Heart right ventricle (tissue), 16 donors: ENCODE measurements at regions not wholly inside any gene's neighbourhood (a gene's known extent, or its start where the extent isn't known, plus 50 kb on each side); places are given as distances from the start of the nearest gene placed in this dataset.

Experiments used
- ATAC-seq, 8 donors: fragments of 200-7000 bp; cut with Tn5 transposase; one replicate each; pipeline ENCODE4 v1.9.1; 2020; ENCODE audit warnings: mild to moderate bottlenecking in 8 of 8, moderate library complexity in 8 of 8, moderate number of reproducible peaks in 1 of 8
- DNase-seq, 2 donors: peaks; one replicate each; pipeline ENCODE4 v3.0.0-alpha.2; 2020
- H3K27ac ChIP-seq, 10 donors: fragments of 200-600 bp; sonication (generic) in 2 of 10; one replicate each; pipeline versions ENCODE4 v1.5.0 to v1.8.0; 2020 to 2022; ENCODE audit warnings: mild to moderate bottlenecking in 3 of 10
- H3K27me3 ChIP-seq, 7 donors: fragments of 200-600 bp; one replicate each; pipeline ENCODE4 v1.8.0; 2021 to 2022; ENCODE audit warnings: mild to moderate bottlenecking in 2 of 7
- H3K36me3 ChIP-seq, 9 donors: fragments of 200-600 bp; sonication (generic) in 1 of 9; one replicate each; pipeline versions ENCODE4 v1.5.0 to v1.8.0; 2020 to 2022; ENCODE audit warnings: mild to moderate bottlenecking in 2 of 9
- H3K4me1 ChIP-seq, 9 donors: fragments of 200-600 bp; sonication (generic) in 1 of 9; one replicate each; pipeline versions ENCODE4 v1.5.0 to v1.8.0; 2020 to 2022; ENCODE audit warnings: mild to moderate bottlenecking in 4 of 9
- H3K4me3 ChIP-seq, 10 donors: fragments of 200-600 bp; sonication (generic) in 2 of 10; one replicate each; pipeline versions ENCODE4 v1.5.0 to v1.8.0; 2020 to 2022; ENCODE audit warnings: mild to moderate bottlenecking in 7 of 10, moderate library complexity in 2 of 10
- H3K9me3 ChIP-seq, 11 donors: fragments of 200-600 bp in 10 of 11; sonication (generic) in 2 of 11; one replicate each; pipeline versions ENCODE4 v1.5.0 to v1.8.0; 2013 to 2022; ENCODE audit warnings: mild to moderate bottlenecking in 2 of 11, control low read depth in 1 of 11, moderate library complexity in 1 of 11
- WGBS, 2 donors: extraction: QIAGEN DNeasy Blood & Tissue Kit; methylation state at CpG; one replicate each; pipeline ENCODE4 v1.1.7; 2013; ENCODE audit warnings: inconsistent platforms in 1 of 2; 5-methylcytosine and 5-hydroxymethylcytosine counted together
- intact Hi-C, 10 donors: fragments of 100-400 bp; cut with DNase I; formaldehyde crosslinking; loops; one replicate each; pipeline versions ENCODE4 v1.11.1 to v1.14.2; 2022
- TF ChIP-seq, protein P1 (sequence below), 9 donors: fragments of 200-600 bp; sonication (generic) in 2 of 9; IDR thresholded peaks; one replicate each; pipeline versions ENCODE4 v1.5.0 to v1.8.0; 2021 to 2022; ENCODE audit warnings: antibody characterized with exemption in 9 of 9, mild to moderate bottlenecking in 5 of 9, moderate library complexity in 1 of 9
- donor health status: Arrhythmogenic right ventricular cardiomyopathy.
- donor health status: ischemic (EF 13 %, LVEDD 7.1; RV severe dilation, severe dysfunction).
- donor health status: healthy with polysubstance abuse.
- donor health status: DM: no; HTN: yes; CAD: no.
- donor health status: DM: no; HTN: no; CAD: no.
- donor health status: ischemic (EF 25% LVEDD 6.9; RV normal size, moderate dysfunction).
- donor health status: ischemic (EF 25% LVEDD 5.7; RV mildly dilated, moderate dysfunction).
- donor health status: healthy.
- donor health status: DM: yes; HTN: yes; CAD: no.
- donor health status: Ischemic cardiomyopathy.
- donor health status: ischemic (EF 35%, LVEDD 5.7; RV mildly dilated, moderate dysfunction).
- donor health status: nonischemic (EF 11% LVEDD 7.7; RV severe dilation, severe dysfunction).
- donor health status: DM: yes; HTN: yes; CAD: no.
- donor health status: PGD.
- donor health status: ischemic (EF 29% LVEDD 5.4; RV normal size, mild dysfunction).
- donor health status: nonischemic (EF 23%, LVEDD 6.1; RV moderate dilation, normal function).

- Histone ChIP-seq H3K9me3 (peaks cover 0 to 6% (median 0%) of the 10 kb centered on the region in 11 donors), H3K36me3 (no peaks in the 10 kb centered on the region), H3K4me1 (no peaks in the 10 kb centered on the region), H3K4me3 (no peak overlapping the region), H3K27me3 (no peaks in the 10 kb centered on the region), H3K27ac (no peak overlapping the region)
- TF ChIP-seq, protein P1, sequence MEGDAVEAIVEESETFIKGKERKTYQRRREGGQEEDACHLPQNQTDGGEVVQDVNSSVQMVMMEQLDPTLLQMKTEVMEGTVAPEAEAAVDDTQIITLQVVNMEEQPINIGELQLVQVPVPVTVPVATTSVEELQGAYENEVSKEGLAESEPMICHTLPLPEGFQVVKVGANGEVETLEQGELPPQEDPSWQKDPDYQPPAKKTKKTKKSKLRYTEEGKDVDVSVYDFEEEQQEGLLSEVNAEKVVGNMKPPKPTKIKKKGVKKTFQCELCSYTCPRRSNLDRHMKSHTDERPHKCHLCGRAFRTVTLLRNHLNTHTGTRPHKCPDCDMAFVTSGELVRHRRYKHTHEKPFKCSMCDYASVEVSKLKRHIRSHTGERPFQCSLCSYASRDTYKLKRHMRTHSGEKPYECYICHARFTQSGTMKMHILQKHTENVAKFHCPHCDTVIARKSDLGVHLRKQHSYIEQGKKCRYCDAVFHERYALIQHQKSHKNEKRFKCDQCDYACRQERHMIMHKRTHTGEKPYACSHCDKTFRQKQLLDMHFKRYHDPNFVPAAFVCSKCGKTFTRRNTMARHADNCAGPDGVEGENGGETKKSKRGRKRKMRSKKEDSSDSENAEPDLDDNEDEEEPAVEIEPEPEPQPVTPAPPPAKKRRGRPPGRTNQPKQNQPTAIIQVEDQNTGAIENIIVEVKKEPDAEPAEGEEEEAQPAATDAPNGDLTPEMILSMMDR (IDR thresholded peaks at IDR 0.05): no peak
- 69 to 76% methylated on average over 3 of the region's 3 CpGs for WGBS, 2 donors
- intact Hi-C loops: no loop called here
- ATAC-seq (no peak), DNase-seq (no peak)
Observed at GRCh38 chr10:8640301-8640700, 585.8 kb downstream of the GATA3 start.

DNA sequence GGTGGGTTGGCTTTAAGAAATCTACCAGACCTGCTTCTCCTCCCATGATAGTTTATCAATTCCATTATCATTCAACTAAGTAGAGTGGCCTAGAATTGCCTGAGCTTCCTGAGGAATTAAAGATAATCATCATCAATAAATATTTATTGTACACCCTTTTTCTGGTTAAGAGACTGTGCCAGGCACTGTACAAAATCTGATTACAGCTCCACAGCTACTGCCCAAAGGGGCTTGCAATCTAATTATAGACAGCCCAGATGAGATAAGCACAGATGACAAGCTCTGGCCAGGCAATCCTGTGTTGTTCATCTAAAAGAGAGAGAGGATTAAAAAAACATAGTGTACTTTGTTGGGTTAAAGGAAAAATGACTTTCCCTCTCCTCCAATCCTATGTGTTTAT lies 586.4 kb downstream of the GATA3 start:
- no peak overlapping the region for H3K4me3 ChIP-seq
- DNase-seq (no peak), ATAC-seq (no peak)
- H3K27ac ChIP-seq: no peak overlapping the region
- intact Hi-C loops: no loop called here
- no peaks in the 10 kb centered on the region for H3K4me1 ChIP-seq
- no peaks in the 10 kb centered on the region for H3K27me3 ChIP-seq
- peaks cover 0 to 6% (median 0%) of the 10 kb centered on the region in 11 donors for H3K9me3 ChIP-seq
- H3K36me3 ChIP-seq: no peaks in the 10 kb centered on the region
- TF ChIP-seq, protein P1 (IDR thresholded peaks at IDR 0.05): no peak

DNA sequence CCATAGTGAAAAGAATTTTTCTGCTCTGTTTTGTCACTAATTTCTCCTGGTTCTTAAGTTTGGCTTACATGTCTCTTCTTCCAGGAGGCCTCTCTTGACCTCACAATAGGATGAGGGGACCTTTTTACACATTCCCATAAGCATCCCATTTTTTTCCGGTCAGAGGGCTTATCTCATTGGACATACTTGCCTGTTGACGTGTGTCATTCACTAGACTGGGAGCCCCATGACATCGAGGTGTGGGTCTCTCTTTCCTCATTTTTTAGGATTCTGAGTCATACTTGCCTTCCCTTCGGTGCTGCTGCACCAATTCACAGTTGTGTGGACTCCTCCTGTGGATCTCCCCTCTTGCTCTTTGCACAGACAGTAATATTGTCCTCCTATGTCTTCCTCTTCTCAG lies 601.8 kb downstream of the GATA3 start:
- ATAC-seq (no peak), DNase-seq (no peak)
- Histone ChIP-seq H3K27ac (no peak overlapping the region), H3K27me3 (no peaks in the 10 kb centered on the region), H3K4me3 (no peak overlapping the region), H3K4me1 (no peaks in the 10 kb centered on the region), H3K9me3 (no peaks in the 10 kb centered on the region), H3K36me3 (no peaks in the 10 kb centered on the region)
- TF ChIP-seq, protein P1 (IDR thresholded peaks at IDR 0.05): no peak
- intact Hi-C loops: no loop called here
- WGBS, 2 donors: 70 to 73% methylated on average over 4 of the region's 4 CpGs

GRCh38 chr10:8659982-8660381 lies 605.5 kb downstream of the GATA3 start:
- Histone ChIP-seq H3K4me1 (no peaks in the 10 kb centered on the region), H3K9me3 (no peaks in the 10 kb centered on the region), H3K27ac (no peak overlapping the region), H3K27me3 (no peaks in the 10 kb centered on the region), H3K36me3 (no peaks in the 10 kb centered on the region), H3K4me3 (no peak overlapping the region)
- WGBS, 2 donors: 65 to 68% methylated on average over 2 of the region's 2 CpGs
- TF ChIP-seq, protein P1 (IDR thresholded peaks at IDR 0.05): no peak
- intact Hi-C loops: no loop called here
- no peak for ATAC-seq
- DNase-seq: no peak

DNA sequence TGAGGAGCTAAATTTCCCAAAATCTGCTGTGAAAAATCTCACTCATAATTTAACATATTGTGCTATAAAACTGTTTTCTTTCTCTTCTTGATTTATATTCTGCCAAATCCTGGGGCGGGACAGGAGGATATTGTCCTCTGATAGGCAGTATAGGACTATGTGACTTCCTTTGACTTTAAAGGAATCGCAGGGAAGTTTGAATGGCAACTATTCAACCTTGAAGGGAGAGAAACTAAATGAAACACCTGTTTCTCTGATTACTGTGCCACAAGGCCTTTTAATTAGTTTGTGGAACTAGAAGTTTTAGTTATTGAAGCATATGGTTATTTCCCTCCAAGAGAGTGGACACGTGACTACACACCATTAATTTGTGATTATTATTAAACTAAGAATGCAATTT lies 607.4 kb downstream of the GATA3 start:
- Histone ChIP-seq H3K9me3 (no peaks in the 10 kb centered on the region), H3K36me3 (no peaks in the 10 kb centered on the region), H3K27ac (no peak overlapping the region), H3K4me1 (no peaks in the 10 kb centered on the region), H3K4me3 (no peak overlapping the region), H3K27me3 (no peaks in the 10 kb centered on the region)
- WGBS, 2 donors: 72 to 75% methylated on average over 3 of the region's 3 CpGs
- no peak for DNase-seq
- TF ChIP-seq, protein P1 (IDR thresholded peaks at IDR 0.05): no peak
- no peak for ATAC-seq
- intact Hi-C loops: no loop called here
